GM12892 (cell line): ENCODE measurements at regions not wholly inside any gene's neighbourhood (a gene's known extent, or its start where the extent isn't known, plus 50 kb on each side); places are given as distances from the start of the nearest gene placed in this dataset.

ENCODE experiments used
- POLR2A ChIP-seq: IDR thresholded peaks from 2 replicates; pipeline ENCODE4 v1.6.1; 2011; ENCODE audit warnings: low read depth, low read length, control low read depth
- POLR2AphosphoS5 ChIP-seq: IDR thresholded peaks from 2 replicates; pipeline ENCODE4 v1.6.1; 2011; ENCODE audit warnings: low read depth, low read length, control low read depth
- TAF1 ChIP-seq: IDR thresholded peaks from 2 replicates; pipeline ENCODE4 v1.6.1; 2011; ENCODE audit warnings: low read depth, mild to moderate bottlenecking, control low read depth, low read length, borderline replicate concordance

DNA sequence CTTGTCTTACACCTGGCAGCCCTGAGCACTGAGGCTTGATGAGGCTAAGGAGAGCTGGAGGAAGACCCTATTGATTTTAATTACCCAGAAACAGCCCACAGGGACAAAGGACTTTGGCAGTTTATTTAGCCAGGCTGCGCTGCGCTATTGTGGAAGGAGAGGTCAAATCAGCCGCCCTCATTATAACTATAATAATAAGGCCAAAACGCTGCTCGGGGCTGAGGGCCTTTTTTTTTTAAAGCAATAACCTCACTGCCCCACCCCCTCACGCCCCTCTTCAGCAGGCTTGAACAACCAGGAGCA lies 60.6 kb upstream of the NKX1-1 start:
- TF ChIP-seq TAF1, result no peak
- no peak for TF ChIP-seq POLR2AphosphoS5
- no peak for TF ChIP-seq POLR2A
